GM23338 (cell line): ENCODE measurements at regions not wholly inside any gene's neighbourhood (a gene's known extent, or its start where the extent isn't known, plus 50 kb on each side); places are given as distances from the start of the nearest gene placed in this dataset.

Source experiments
- ATAC-seq: fragments of 200-7000 bp; cut with Tn5 transposase; 3 replicates; pipeline ENCODE4 v1.9.1; 2020
- DNase-seq: peaks from one replicate; pipeline ENCODE4 v3.0.0-alpha.2; 2015; ENCODE audit warnings: low spot score
- H2AFZ ChIP-seq: fragments of 200-600 bp; sonication (generic); 2 replicates; pipeline ENCODE4 v1.8.0; 2016; ENCODE audit warnings: antibody characterized with exemption, mild to moderate bottlenecking, moderate library complexity
- H3F3A ChIP-seq: fragments of 200-600 bp; sonication (generic); replicated peaks from 2 replicates; pipeline ENCODE4 v1.8.0; 2017; ENCODE audit warnings: antibody characterized with exemption, mixed run types, low read depth
- H3K27ac ChIP-seq: fragments of 200-600 bp; sonication (generic); 2 replicates; pipeline ENCODE4 v1.6.1; 2016; ENCODE audit warnings: low read depth
- H3K27me3 ChIP-seq: fragments of 200-600 bp; sonication (generic); 2 replicates; pipeline ENCODE4 v1.8.0; 2016; ENCODE audit warnings: mild to moderate bottlenecking, mixed run types, moderate library complexity; ENCODE audit not compliant: insufficient read depth
- H3K36me3 ChIP-seq: fragments of 200-600 bp; sonication (generic); 2 replicates; pipeline ENCODE4 v1.8.0; 2016; ENCODE audit warnings: mild to moderate bottlenecking; ENCODE audit not compliant: insufficient read depth
- H3K4me1 ChIP-seq: fragments of 200-600 bp; sonication (generic); 2 replicates; pipeline ENCODE4 v1.8.0; 2016; ENCODE audit warnings: mild to moderate bottlenecking, moderate library complexity; ENCODE audit not compliant: insufficient read depth
- H3K4me2 ChIP-seq: fragments of 200-600 bp; sonication (generic); 2 replicates; pipeline ENCODE4 v1.7.1; 2017; ENCODE audit warnings: mixed run types
- H3K4me3 ChIP-seq: fragments of 200-600 bp; sonication (generic); 2 replicates; pipeline ENCODE4 v1.6.1; 2016; ENCODE audit warnings: mixed run types
- H3K79me2 ChIP-seq: fragments of 200-600 bp; sonication (generic); replicated peaks from 2 replicates; pipeline ENCODE4 v1.8.0; 2017; ENCODE audit warnings: mild to moderate bottlenecking; ENCODE audit not compliant: insufficient read depth
- H3K9me2 ChIP-seq: fragments of 200-600 bp; sonication (generic); 2 replicates; pipeline ENCODE4 v1.8.0; 2017; ENCODE audit not compliant: insufficient read depth
- H4K20me1 ChIP-seq: fragments of 200-600 bp; sonication (generic); replicated peaks from 2 replicates; pipeline ENCODE4 v1.8.0; 2017; ENCODE audit warnings: mild to moderate bottlenecking; ENCODE audit not compliant: insufficient read depth
- H3K27ac Mint-ChIP-seq: 2 replicates; pipeline ENCODE4 v1.8.0; 2020; ENCODE audit warnings: inconsistent platforms, mild to moderate bottlenecking, moderate library complexity, mixed read lengths
- H3K27me3 Mint-ChIP-seq: 3 replicates; pipeline ENCODE4 v1.8.0; 2022; ENCODE audit warnings: low read depth, mild to moderate bottlenecking, moderate library complexity, mixed read lengths, inconsistent platforms; ENCODE audit not compliant: insufficient read depth, poor library complexity
- H3K36me3 Mint-ChIP-seq: 3 replicates; pipeline ENCODE4 v1.8.0; 2021; ENCODE audit warnings: low read depth, mild to moderate bottlenecking, inconsistent platforms, moderate library complexity, mixed read lengths
- H3K4me1 Mint-ChIP-seq: 3 replicates; pipeline ENCODE4 v1.8.0; 2020; ENCODE audit warnings: mild to moderate bottlenecking, inconsistent platforms, mixed read lengths
- H3K4me3 Mint-ChIP-seq: 3 replicates; pipeline ENCODE4 v1.8.0; 2021; ENCODE audit warnings: moderate library complexity, mild to moderate bottlenecking, inconsistent platforms, mixed read lengths
- H3K9me3 Mint-ChIP-seq: 3 replicates; pipeline ENCODE4 v1.8.0; 2020; ENCODE audit warnings: moderate library complexity, mild to moderate bottlenecking, inconsistent platforms, mixed read lengths
- CREB1 ChIP-seq: fragments of 250-450 bp; sonication (Bioruptor Pico); IDR thresholded peaks from 2 replicates; pipeline ENCODE4 v1.5.0; 2020; ENCODE audit warnings: low read depth, mild to moderate bottlenecking, moderate library complexity
- EZH2 ChIP-seq: fragments of 200-600 bp; sonication (generic); IDR thresholded peaks from one replicate; pipeline ENCODE4 v1.8.0; 2017; ENCODE audit warnings: antibody characterized with exemption, mild to moderate bottlenecking, low read depth; ENCODE audit not compliant: unreplicated experiment
- EZH2phosphoT487 ChIP-seq: fragments of 200-600 bp; sonication (generic); IDR thresholded peaks from one replicate; pipeline ENCODE4 v1.8.1; 2018; ENCODE audit warnings: antibody characterized with exemption; ENCODE audit not compliant: unreplicated experiment
- JUNB ChIP-seq: IDR thresholded peaks from one replicate; pipeline ENCODE4 v1.6.1; 2016; ENCODE audit warnings: antibody characterized with exemption; ENCODE audit not compliant: unreplicated experiment
- POLR2AphosphoS5 ChIP-seq: IDR thresholded peaks from 2 replicates; pipeline ENCODE4 v1.6.1; 2016; ENCODE audit warnings: antibody characterized with exemption, low read depth
- REST ChIP-seq: IDR thresholded peaks from one replicate; pipeline ENCODE4 v1.6.1; 2018; ENCODE audit warnings: antibody characterized with exemption; ENCODE audit not compliant: unreplicated experiment
- STAT1 ChIP-seq: IDR thresholded peaks from one replicate; pipeline ENCODE4 v1.6.1; 2016; ENCODE audit warnings: antibody characterized with exemption; ENCODE audit not compliant: unreplicated experiment
- ZNF114 ChIP-seq: fragments of 250-450 bp; sonication (Bioruptor Pico); IDR thresholded peaks from 2 replicates; pipeline ENCODE4 v1.5.0; 2020; ENCODE audit warnings: mild to moderate bottlenecking, moderate library complexity
- ZNF331 ChIP-seq: fragments of 250-450 bp; sonication (Bioruptor Pico); IDR thresholded peaks from 2 replicates; pipeline ENCODE4 v1.5.0; 2020; ENCODE audit warnings: low read depth, mild to moderate bottlenecking, moderate library complexity
- TF ChIP-seq, protein P1 (sequence below): fragments of 250-450 bp; sonication (Bioruptor Pico); IDR thresholded peaks from 2 replicates; pipeline ENCODE4 v1.5.0; 2020; ENCODE audit warnings: mild to moderate bottlenecking, moderate library complexity
- TF ChIP-seq, protein P2 (sequence below), 2 experiments: fragments of 200-600 bp in 1 of 2; sonication (generic) in 1 of 2; conservative IDR thresholded peaks; 2 replicates each; pipeline versions ENCODE4 v1.5.1 to v1.6.1; 2016 to 2017; ENCODE audit warnings: antibody characterized with exemption in 2 of 2, low read depth in 2 of 2, mild to moderate bottlenecking in 2 of 2, moderate library complexity in 1 of 2

GRCh38 chr4:132619968-132620367, 529.1 kb upstream of the PCDH10 start:
- ATAC-seq: no peak
- no peaks in the 10 kb centered on the region for H3K27me3 ChIP-seq
- H3K4me2 ChIP-seq: no peak overlapping the region
- TF ChIP-seq STAT1 (no peak), POLR2AphosphoS5 (no peak), EZH2phosphoT487 (no peak), ZNF114 (no peak), ZNF331 (no peak), CREB1 (CRISPR knock-in tag) (no peak), REST (no peak), JUNB (no peak), EZH2 (no peak)
- TF ChIP-seq, protein P1, sequence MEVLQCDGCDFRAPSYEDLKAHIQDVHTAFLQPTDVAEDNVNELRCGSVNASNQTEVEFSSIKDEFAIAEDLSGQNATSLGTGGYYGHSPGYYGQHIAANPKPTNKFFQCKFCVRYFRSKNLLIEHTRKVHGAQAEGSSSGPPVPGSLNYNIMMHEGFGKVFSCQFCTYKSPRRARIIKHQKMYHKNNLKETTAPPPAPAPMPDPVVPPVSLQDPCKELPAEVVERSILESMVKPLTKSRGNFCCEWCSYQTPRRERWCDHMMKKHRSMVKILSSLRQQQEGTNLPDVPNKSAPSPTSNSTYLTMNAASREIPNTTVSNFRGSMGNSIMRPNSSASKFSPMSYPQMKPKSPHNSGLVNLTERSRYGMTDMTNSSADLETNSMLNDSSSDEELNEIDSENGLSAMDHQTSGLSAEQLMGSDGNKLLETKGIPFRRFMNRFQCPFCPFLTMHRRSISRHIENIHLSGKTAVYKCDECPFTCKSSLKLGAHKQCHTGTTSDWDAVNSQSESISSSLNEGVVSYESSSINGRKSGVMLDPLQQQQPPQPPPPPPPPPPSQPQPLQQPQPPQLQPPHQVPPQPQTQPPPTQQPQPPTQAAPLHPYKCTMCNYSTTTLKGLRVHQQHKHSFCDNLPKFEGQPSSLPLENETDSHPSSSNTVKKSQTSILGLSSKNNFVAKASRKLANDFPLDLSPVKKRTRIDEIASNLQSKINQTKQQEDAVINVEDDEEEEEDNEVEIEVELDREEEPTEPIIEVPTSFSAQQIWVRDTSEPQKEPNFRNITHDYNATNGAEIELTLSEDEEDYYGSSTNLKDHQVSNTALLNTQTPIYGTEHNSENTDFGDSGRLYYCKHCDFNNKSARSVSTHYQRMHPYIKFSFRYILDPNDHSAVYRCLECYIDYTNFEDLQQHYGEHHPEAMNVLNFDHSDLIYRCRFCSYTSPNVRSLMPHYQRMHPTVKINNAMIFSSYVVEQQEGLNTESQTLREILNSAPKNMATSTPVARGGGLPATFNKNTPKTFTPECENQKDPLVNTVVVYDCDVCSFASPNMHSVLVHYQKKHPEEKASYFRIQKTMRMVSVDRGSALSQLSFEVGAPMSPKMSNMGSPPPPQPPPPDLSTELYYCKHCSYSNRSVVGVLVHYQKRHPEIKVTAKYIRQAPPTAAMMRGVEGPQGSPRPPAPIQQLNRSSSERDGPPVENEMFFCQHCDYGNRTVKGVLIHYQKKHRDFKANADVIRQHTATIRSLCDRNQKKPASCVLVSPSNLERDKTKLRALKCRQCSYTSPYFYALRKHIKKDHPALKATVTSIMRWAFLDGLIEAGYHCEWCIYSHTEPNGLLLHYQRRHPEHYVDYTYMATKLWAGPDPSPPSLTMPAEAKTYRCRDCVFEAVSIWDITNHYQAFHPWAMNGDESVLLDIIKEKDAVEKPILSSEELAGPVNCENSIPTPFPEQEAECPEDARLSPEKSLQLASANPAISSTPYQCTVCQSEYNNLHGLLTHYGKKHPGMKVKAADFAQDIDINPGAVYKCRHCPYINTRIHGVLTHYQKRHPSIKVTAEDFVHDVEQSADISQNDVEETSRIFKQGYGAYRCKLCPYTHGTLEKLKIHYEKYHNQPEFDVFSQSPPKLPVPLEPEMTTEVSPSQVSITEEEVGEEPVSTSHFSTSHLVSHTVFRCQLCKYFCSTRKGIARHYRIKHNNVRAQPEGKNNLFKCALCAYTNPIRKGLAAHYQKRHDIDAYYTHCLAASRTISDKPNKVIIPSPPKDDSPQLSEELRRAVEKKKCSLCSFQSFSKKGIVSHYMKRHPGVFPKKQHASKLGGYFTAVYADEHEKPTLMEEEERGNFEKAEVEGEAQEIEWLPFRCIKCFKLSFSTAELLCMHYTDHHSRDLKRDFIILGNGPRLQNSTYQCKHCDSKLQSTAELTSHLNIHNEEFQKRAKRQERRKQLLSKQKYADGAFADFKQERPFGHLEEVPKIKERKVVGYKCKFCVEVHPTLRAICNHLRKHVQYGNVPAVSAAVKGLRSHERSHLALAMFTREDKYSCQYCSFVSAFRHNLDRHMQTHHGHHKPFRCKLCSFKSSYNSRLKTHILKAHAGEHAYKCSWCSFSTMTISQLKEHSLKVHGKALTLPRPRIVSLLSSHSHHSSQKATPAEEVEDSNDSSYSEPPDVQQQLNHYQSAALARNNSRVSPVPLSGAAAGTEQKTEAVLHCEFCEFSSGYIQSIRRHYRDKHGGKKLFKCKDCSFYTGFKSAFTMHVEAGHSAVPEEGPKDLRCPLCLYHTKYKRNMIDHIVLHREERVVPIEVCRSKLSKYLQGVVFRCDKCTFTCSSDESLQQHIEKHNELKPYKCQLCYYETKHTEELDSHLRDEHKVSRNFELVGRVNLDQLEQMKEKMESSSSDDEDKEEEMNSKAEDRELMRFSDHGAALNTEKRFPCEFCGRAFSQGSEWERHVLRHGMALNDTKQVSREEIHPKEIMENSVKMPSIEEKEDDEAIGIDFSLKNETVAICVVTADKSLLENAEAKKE (CRISPR knock-in tag): no peak
- TF ChIP-seq, protein P2, sequence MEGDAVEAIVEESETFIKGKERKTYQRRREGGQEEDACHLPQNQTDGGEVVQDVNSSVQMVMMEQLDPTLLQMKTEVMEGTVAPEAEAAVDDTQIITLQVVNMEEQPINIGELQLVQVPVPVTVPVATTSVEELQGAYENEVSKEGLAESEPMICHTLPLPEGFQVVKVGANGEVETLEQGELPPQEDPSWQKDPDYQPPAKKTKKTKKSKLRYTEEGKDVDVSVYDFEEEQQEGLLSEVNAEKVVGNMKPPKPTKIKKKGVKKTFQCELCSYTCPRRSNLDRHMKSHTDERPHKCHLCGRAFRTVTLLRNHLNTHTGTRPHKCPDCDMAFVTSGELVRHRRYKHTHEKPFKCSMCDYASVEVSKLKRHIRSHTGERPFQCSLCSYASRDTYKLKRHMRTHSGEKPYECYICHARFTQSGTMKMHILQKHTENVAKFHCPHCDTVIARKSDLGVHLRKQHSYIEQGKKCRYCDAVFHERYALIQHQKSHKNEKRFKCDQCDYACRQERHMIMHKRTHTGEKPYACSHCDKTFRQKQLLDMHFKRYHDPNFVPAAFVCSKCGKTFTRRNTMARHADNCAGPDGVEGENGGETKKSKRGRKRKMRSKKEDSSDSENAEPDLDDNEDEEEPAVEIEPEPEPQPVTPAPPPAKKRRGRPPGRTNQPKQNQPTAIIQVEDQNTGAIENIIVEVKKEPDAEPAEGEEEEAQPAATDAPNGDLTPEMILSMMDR (conservative IDR thresholded peaks at IDR 0.05; ENCODE audit: low read depth in 2 of 2): no peak
- no peaks in the 10 kb centered on the region for H3K79me2 ChIP-seq
- no peak overlapping the region; the same call in 1 of the 2 replicates for H2AFZ ChIP-seq
- Mint-ChIP-seq H3K27ac (no peak overlapping the region), H3K27me3 (no peaks in the 10 kb centered on the region), H3K4me1 (no peaks in the 10 kb centered on the region), H3K36me3 (peaks cover 45% of the 10 kb centered on the region), H3K9me3 (peaks cover 49% of the 10 kb centered on the region), H3K4me3 (no peak overlapping the region)
- H4K20me1 ChIP-seq: no peaks in the 10 kb centered on the region
- H3K4me1 ChIP-seq: no peaks in the 10 kb centered on the region
- H3K9me2 ChIP-seq: peaks cover 4% of the 10 kb centered on the region; the same call in 1 of the 2 replicates
- H3K36me3 ChIP-seq: no peaks in the 10 kb centered on the region; the same call in 1 of the 2 replicates
- no peaks in the 10 kb centered on the region for H3F3A ChIP-seq
- H3K27ac ChIP-seq: no peak overlapping the region
- no peak for DNase-seq
- no peak overlapping the region for H3K4me3 ChIP-seq
